Suprapubic skin (tissue), 4 donors: ENCODE measurements at regions not wholly inside any gene's neighbourhood (a gene's known extent, or its start where the extent isn't known, plus 50 kb on each side); places are given as distances from the start of the nearest gene placed in this dataset.
"Not testable (repeated sequence)": the region's sequence is repeated elsewhere in the genome, so short reads cannot be mapped to it uniquely, and the experiment has no call there.

ENCODE experiments used
- DNase-seq, 2 donors: peaks; one replicate each; pipeline ENCODE4 v3.0.0-alpha.2; 2019; ENCODE audit warnings: low spot score in 2 of 2
- H3K27ac ChIP-seq: fragments of 200-600 bp; sonication (generic); one replicate; pipeline ENCODE4 v1.5.1; 2019
- H3K27me3 ChIP-seq: fragments of 200-600 bp; sonication (generic); one replicate; pipeline ENCODE4 v1.5.1; 2019
- H3K36me3 ChIP-seq: fragments of 200-600 bp; sonication (generic); one replicate; pipeline ENCODE4 v1.5.1; 2019
- H3K4me1 ChIP-seq: fragments of 200-600 bp; sonication (generic); one replicate; pipeline ENCODE4 v1.5.1; 2019
- H3K4me3 ChIP-seq: fragments of 200-600 bp; sonication (generic); one replicate; pipeline ENCODE4 v1.5.1; 2019; ENCODE audit warnings: mild to moderate bottlenecking
- H3K9me3 ChIP-seq: fragments of 200-600 bp; sonication (generic); one replicate; pipeline ENCODE4 v1.5.1; 2019
- EP300 ChIP-seq: sonication (generic); formaldehyde crosslinking; IDR thresholded peaks from one replicate; pipeline ENCODE4 v1.6.1; 2017; ENCODE audit warnings: antibody characterized with exemption
- POLR2A ChIP-seq, 2 donors: fragments of 450-650 bp; IDR thresholded peaks; one replicate each; pipeline ENCODE4 v1.6.1; 2017; ENCODE audit warnings: antibody characterized with exemption in 2 of 2, mild to moderate bottlenecking in 2 of 2, moderate library complexity in 2 of 2
- POLR2AphosphoS5 ChIP-seq, 3 donors: sonication (generic); formaldehyde crosslinking; IDR thresholded peaks; one replicate each; pipeline ENCODE4 v1.6.1; 2017; ENCODE audit warnings: antibody characterized with exemption in 3 of 3
- WGBS: methylation state at CpG from one replicate; pipeline ENCODE4 v1.1.5; 2018; 5-methylcytosine and 5-hydroxymethylcytosine counted together
- TF ChIP-seq, protein P1 (sequence below), 2 donors: fragments of 200-600 bp in 1 of 2; fragments of 450-650 bp in 1 of 2; sonication (generic) in 1 of 2; IDR thresholded peaks; one replicate each; pipeline ENCODE4 v1.5.1; 2016 to 2019; ENCODE audit warnings: antibody characterized with exemption in 2 of 2, mild to moderate bottlenecking in 1 of 2, moderate library complexity in 1 of 2

DNA sequence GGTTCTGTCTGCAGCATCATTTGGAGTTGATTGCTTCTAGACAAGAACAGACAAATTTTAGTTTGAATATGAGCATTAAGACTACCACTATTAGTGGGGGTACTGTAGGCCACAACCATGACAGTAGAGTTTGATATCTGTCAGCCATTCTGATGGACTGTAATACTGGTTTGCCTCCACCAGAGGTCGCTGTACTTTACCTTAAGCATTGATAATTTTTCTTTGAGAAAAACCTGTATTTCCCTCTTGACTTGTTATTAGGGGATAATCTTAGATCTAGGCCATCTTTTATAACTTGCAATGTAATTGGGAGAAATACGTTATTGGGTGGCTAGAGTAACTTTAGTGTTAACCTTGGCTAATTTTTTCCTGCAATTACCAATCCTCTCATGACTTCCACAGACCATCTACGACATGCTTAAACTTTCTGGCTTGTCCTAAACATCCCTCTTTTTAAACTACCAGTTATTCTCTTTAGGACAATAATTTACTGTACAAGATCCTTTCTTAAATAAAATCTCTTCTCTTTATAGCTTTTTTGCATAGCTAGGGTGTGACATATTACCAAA lies 562.4 kb downstream of the MAGEB5 start:
- no peaks in the 10 kb centered on the region for H3K27me3 ChIP-seq
- no peak for TF ChIP-seq POLR2A (IDR thresholded peaks at IDR 0.05)
- no peaks in the 10 kb centered on the region for H3K4me1 ChIP-seq
- no peak overlapping the region for H3K4me3 ChIP-seq
- no peak for DNase-seq
- WGBS = 58% methylated on average over 3 of the region's 3 CpGs
- no peak overlapping the region for H3K27ac ChIP-seq
- no peaks in the 10 kb centered on the region for H3K36me3 ChIP-seq
- H3K9me3 ChIP-seq = no peaks in the 10 kb centered on the region

- DNase-seq = no peak
- H3K9me3 ChIP-seq = no peaks in the 10 kb centered on the region
- no peak for TF ChIP-seq POLR2A (IDR thresholded peaks at IDR 0.05)
- H3K27me3 ChIP-seq = no peaks in the 10 kb centered on the region
- no peak overlapping the region for H3K4me3 ChIP-seq
- H3K4me1 ChIP-seq = no peaks in the 10 kb centered on the region
- no peaks in the 10 kb centered on the region for H3K36me3 ChIP-seq
- WGBS = 93% methylated on average over 2 of the region's 2 CpGs
- H3K27ac ChIP-seq = no peak overlapping the region
Observed at GRCh38 chrX:26762253-26762652, 546.3 kb downstream of the MAGEB5 start.

DNA sequence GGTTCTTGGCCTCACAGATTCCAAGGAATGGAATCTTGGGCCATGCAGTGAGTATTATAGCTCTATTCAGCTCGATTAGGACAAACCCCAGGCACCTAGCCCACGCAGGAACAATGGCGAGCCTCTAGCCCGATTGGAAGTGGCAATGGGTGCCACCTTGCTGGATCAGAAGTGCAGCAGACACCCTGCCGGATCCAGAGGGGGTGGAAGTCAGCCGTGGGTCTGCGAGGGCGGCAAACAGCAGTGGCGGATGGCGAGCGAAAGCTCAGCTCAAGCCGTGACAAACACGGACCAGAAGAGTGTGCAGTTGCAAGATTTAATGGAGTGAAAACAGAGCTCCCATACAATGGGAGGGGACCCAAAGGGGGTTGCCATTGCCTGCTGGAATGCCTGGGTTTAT lies 539.8 kb downstream of the MAGEB5 start:
- H3K4me1 ChIP-seq, H3K27me3 ChIP-seq, H3K9me3 ChIP-seq, H3K27ac ChIP-seq, H3K36me3 ChIP-seq, H3K4me3 ChIP-seq, DNase-seq: not testable (repeated sequence)
- 85% methylated on average over 13 of the region's 13 CpGs for WGBS

GRCh38 chrX:26747877-26748276 lies 531.9 kb downstream of the MAGEB5 start:
- 74% methylated on average over 12 of the region's 12 CpGs for WGBS
- Histone ChIP-seq H3K36me3 (no peaks in the 10 kb centered on the region), H3K27ac (no peak overlapping the region), H3K4me1 (no peaks in the 10 kb centered on the region), H3K27me3 (no peaks in the 10 kb centered on the region), H3K4me3 (no peak overlapping the region), H3K9me3 (no peaks in the 10 kb centered on the region)
- TF ChIP-seq, protein P1, sequence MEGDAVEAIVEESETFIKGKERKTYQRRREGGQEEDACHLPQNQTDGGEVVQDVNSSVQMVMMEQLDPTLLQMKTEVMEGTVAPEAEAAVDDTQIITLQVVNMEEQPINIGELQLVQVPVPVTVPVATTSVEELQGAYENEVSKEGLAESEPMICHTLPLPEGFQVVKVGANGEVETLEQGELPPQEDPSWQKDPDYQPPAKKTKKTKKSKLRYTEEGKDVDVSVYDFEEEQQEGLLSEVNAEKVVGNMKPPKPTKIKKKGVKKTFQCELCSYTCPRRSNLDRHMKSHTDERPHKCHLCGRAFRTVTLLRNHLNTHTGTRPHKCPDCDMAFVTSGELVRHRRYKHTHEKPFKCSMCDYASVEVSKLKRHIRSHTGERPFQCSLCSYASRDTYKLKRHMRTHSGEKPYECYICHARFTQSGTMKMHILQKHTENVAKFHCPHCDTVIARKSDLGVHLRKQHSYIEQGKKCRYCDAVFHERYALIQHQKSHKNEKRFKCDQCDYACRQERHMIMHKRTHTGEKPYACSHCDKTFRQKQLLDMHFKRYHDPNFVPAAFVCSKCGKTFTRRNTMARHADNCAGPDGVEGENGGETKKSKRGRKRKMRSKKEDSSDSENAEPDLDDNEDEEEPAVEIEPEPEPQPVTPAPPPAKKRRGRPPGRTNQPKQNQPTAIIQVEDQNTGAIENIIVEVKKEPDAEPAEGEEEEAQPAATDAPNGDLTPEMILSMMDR (IDR thresholded peaks at IDR 0.05) = no peak
- no peak for TF ChIP-seq POLR2AphosphoS5 (IDR thresholded peaks at IDR 0.05)
- no peak for TF ChIP-seq EP300
- no peak for TF ChIP-seq POLR2A (IDR thresholded peaks at IDR 0.05)
- DNase-seq = no peak

DNA sequence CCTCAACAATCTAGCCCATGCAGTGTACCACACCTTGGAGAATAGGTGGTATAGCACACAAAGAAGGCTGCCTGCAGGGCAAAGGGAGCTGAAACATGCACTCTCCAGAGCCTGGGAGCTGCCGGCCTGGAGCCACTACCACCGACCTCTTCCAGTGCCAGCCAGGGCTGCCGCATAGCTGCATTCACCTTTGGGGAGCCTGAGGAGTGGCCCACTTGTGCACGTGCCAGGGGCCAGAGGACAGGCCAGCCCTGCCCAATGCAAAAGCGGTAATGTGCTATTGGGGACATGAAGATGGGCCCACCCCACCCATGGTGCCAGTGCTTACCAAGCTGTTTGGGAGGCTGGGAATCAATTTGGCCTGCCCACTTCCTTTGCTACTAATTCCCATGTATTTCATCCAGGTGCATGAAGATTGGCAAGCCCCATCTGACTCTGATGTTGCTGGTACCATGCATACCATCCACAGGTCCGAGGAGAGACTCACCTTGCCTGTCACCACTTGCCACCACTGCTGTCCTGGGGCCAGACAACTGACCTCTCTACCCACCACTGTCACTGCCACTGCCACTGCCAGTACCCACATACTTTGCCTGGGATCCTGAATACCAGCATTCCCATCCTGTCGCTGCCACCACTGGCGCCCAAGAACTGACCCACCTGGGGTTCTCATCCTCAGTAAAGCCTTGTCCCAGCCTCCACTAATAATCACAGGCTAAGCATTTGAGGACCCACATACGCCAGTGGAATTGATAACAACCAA lies 506.9 kb downstream of the MAGEB5 start:
- no peaks in the 10 kb centered on the region for H3K36me3 ChIP-seq

DNA sequence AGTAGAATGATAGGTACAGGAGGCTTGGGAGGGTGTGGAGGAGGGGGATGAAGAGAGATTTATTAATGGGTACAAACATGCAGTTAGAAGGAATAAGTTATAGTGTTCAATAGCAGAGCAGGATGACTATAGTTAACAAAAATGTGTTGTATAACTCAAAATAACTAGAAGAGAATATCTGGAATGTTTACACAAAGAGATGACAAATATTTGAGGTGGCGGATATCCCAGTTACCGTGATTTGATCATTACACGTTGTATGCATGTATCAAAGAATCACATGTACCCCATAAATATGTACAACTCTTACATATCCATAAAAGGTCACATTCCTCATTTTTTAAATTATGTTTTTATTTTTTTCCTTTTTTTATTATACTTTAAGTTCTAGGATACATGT lies 456.6 kb downstream of the MAGEB5 start:
- Histone ChIP-seq H3K9me3 (no peaks in the 10 kb centered on the region), H3K4me3 (no peak overlapping the region), H3K27ac (no peak overlapping the region), H3K27me3 (no peaks in the 10 kb centered on the region), H3K36me3 (no peaks in the 10 kb centered on the region), H3K4me1 (no peaks in the 10 kb centered on the region)
- DNase-seq = no peak
- TF ChIP-seq, protein P1 (IDR thresholded peaks at IDR 0.05) = no peak
- TF ChIP-seq POLR2A (IDR thresholded peaks at IDR 0.05) = no peak
- no peak for TF ChIP-seq POLR2AphosphoS5 (IDR thresholded peaks at IDR 0.05)
- TF ChIP-seq EP300 = no peak
- 89% methylated on average over 3 of the region's 3 CpGs for WGBS

More for the DNA sequence above, 506.9 kb downstream of the MAGEB5 start:
- no peaks in the 10 kb centered on the region for H3K4me1 ChIP-seq
- TF ChIP-seq, protein P1 (IDR thresholded peaks at IDR 0.05) = no peak
- TF ChIP-seq EP300 = no peak
- H3K4me3 ChIP-seq = no peak overlapping the region
- H3K9me3 ChIP-seq = no peaks in the 10 kb centered on the region
- H3K27ac ChIP-seq = no peak overlapping the region
- no peak for DNase-seq
- 60% methylated on average over 8 of the region's 9 CpGs for WGBS
- H3K27me3 ChIP-seq = no peaks in the 10 kb centered on the region

DNA sequence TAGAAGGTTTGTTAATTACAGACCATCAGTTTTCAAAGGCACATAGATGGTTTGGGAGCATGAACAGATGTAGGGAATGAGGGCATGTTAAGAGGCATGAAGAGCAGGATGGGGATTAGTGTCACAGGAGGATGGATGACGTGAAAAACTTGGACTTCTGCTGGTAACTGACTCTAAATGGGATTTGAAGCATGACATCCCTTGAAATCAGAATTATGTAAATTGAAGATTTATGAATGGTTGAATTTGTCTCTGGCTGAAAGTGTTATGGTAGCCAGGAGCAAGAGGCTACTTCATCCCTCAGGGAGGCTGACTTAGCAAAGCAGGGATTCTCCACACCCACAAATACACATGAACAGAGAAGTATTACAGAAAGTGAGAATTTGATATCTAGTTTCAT lies 454.6 kb downstream of the MAGEB5 start:
- DNase-seq = no peak
- H3K4me1 ChIP-seq = no peaks in the 10 kb centered on the region
- no peaks in the 10 kb centered on the region for H3K9me3 ChIP-seq
- 42% methylated on average over 1 of the region's 1 CpG for WGBS
- no peak for TF ChIP-seq EP300
- TF ChIP-seq POLR2AphosphoS5 (IDR thresholded peaks at IDR 0.05) = no peak
- TF ChIP-seq, protein P1 (IDR thresholded peaks at IDR 0.05) = no peak
- no peak for TF ChIP-seq POLR2A (IDR thresholded peaks at IDR 0.05)
- no peaks in the 10 kb centered on the region for H3K36me3 ChIP-seq
- no peak overlapping the region for H3K4me3 ChIP-seq
- H3K27me3 ChIP-seq = no peaks in the 10 kb centered on the region
- no peak overlapping the region for H3K27ac ChIP-seq
